NB4 (cell line): ENCODE measurements at regions not wholly inside any gene's neighbourhood (a gene's known extent, or its start where the extent isn't known, plus 50 kb on each side); places are given as distances from the start of the nearest gene placed in this dataset.

Experiments used
- CTCF ChIP-seq: IDR thresholded peaks from one replicate; pipeline ENCODE4 v1.5.1; 2012; ENCODE audit warnings: low read depth, low read length
- MAX ChIP-seq: IDR thresholded peaks from 2 replicates; pipeline ENCODE4 v1.6.1; 2011; ENCODE audit warnings: low read depth, low read length
- POLR2A ChIP-seq: IDR thresholded peaks from 2 replicates; pipeline ENCODE4 v1.6.1; 2011; ENCODE audit warnings: mild to moderate bottlenecking; ENCODE audit not compliant: insufficient read length; ENCODE audit errors: extremely low read depth

DNA sequence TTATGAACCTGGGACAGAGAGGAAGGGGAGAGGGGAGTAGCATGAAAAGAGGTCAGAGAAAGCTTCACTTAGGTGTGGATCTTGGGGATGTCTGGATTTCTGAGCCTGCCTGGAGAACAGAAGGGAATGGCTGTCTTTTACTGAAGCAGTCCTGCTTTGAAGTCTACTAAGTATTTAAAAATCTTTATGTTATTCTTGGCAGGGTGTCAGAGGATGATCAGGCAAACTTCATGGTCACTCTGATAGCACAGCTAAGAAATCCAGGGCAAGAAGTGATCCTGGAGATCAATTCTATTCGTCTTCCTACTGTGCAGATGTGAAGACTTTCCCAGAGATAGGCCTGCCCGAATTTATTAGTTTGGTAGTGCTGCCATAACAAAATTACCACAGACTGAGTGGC is 464.4 kb upstream of the BOD1L1 start:
- TF ChIP-seq POLR2A (no peak), CTCF (no peak), MAX (no peak)
